B cell (primary cell): ENCODE measurements at regions not wholly inside any gene's neighbourhood (a gene's known extent, or its start where the extent isn't known, plus 50 kb on each side); places are given as distances from the start of the nearest gene placed in this dataset.

Experiments used
- ATAC-seq: fragments of 200-7000 bp; cut with Tn5 transposase; one replicate; pipeline ENCODE4 v1.10.0; 2021; ENCODE audit warnings: low read depth, mild to moderate bottlenecking, moderate number of reproducible peaks, moderate library complexity
- CTCF ChIA-PET: fragments of 350-600 bp; sonication (Branson Sonifier 250); formaldehyde crosslinking; loops from one replicate; lab custom pipeline; 2021; ENCODE audit warnings: antibody characterized with exemption, inconsistent platforms; lab: Charles Lee
- POLR2A ChIA-PET: fragments of 350-600 bp; sonication (Branson Sonifier 250); formaldehyde crosslinking; loops from one replicate; lab custom pipeline; 2021; ENCODE audit warnings: antibody characterized with exemption; lab: Charles Lee
- DNase-seq: peaks from one replicate; pipeline ENCODE4 v3.0.0; 2013
- H2AFZ ChIP-seq: 2 replicates; pipeline ENCODE4 v1.6.1; 2012; ENCODE audit warnings: mild to moderate bottlenecking, low read depth, low read length; ENCODE audit not compliant: insufficient read depth, poor library complexity, severe bottlenecking
- H3K27ac ChIP-seq, 2 donors: 1 replicate in 1 of 2; 2 replicates in 1 of 2; pipeline ENCODE4 v1.5.1; 2012 to 2013; ENCODE audit warnings: low read length in 2 of 2, mild to moderate bottlenecking in 2 of 2, moderate library complexity in 1 of 2
- H3K27me3 ChIP-seq, 4 experiments: fragments of 200-600 bp in 1 of 4; sonication (generic) in 1 of 4; replicated peaks in 1 of 4; 1 replicate in 2 of 4; 2 replicates in 2 of 4; pipeline versions ENCODE4 v1.6.1 to v1.7.0; 2013 to 2016; ENCODE audit warnings: low read length in 3 of 4, mild to moderate bottlenecking in 2 of 4, mixed read lengths in 1 of 4, moderate library complexity in 1 of 4; ENCODE audit not compliant: insufficient read depth in 4 of 4, control insufficient read depth in 3 of 4; ENCODE audit errors: control extremely low read depth in 1 of 4
- H3K36me3 ChIP-seq, 2 experiments: replicated peaks in 1 of 2; 1 replicate in 1 of 2; 2 replicates in 1 of 2; pipeline versions ENCODE4 v1.6.1 to v1.7.1; 2013; ENCODE audit warnings: low read length in 1 of 2; ENCODE audit not compliant: insufficient read depth in 2 of 2, control insufficient read depth in 1 of 2; ENCODE audit errors: control extremely low read depth in 1 of 2, extremely low read depth in 1 of 2
- H3K4me1 ChIP-seq, 2 donors: fragments of 200-600 bp in 1 of 2; sonication (generic) in 1 of 2; 1 replicate in 1 of 2; 2 replicates in 1 of 2; pipeline versions ENCODE4 v1.5.1 to v1.6.1; 2013 to 2017; ENCODE audit warnings: low read length in 2 of 2; ENCODE audit not compliant: control insufficient read depth in 2 of 2, insufficient read depth in 2 of 2
- H3K4me2 ChIP-seq: replicated peaks from 2 replicates; pipeline ENCODE3; 2012; ENCODE audit warnings: mild to moderate bottlenecking, low read depth, low read length; ENCODE audit not compliant: poor library complexity, severe bottlenecking
- H3K4me3 ChIP-seq, 5 experiments: fragments of 200-600 bp in 1 of 5; sonication (generic) in 1 of 5; 1 replicate in 3 of 5; 2 replicates in 2 of 5; pipeline versions ENCODE4 v1.5.1 to v1.7.0; 2011 to 2016; ENCODE audit warnings: low read length in 4 of 5, mild to moderate bottlenecking in 4 of 5, low read depth in 2 of 5, control low read depth in 1 of 5, moderate library complexity in 1 of 5; ENCODE audit not compliant: insufficient read depth in 1 of 5; ENCODE audit errors: control extremely low read depth in 1 of 5, extremely low read depth in 1 of 5
- H3K79me2 ChIP-seq: fragments of 200-600 bp; sonication (generic); one replicate; pipeline ENCODE4 v1.6.0; 2016; ENCODE audit warnings: low read length; ENCODE audit not compliant: control insufficient read depth, insufficient read depth
- H3K9ac ChIP-seq: fragments of 200-600 bp; sonication (generic); 2 replicates; pipeline ENCODE4 v1.6.1; 2017; ENCODE audit warnings: mild to moderate bottlenecking, low read length, moderate library complexity
- H3K9me3 ChIP-seq, 3 donors: one replicate each; pipeline versions ENCODE4 v1.6.1 to v1.7.1; 2013; ENCODE audit warnings: low read length in 2 of 3; ENCODE audit not compliant: control insufficient read depth in 2 of 3, insufficient read depth in 1 of 3; ENCODE audit errors: control extremely low read depth in 1 of 3
- H4K20me1 ChIP-seq: 2 replicates; pipeline ENCODE4 v1.6.0; 2012; ENCODE audit warnings: mild to moderate bottlenecking, low read length; ENCODE audit not compliant: insufficient read depth, control insufficient read depth, poor library complexity, severe bottlenecking
- H3K27ac Mint-ChIP-seq: one replicate; pipeline ENCODE4 v1.8.0; 2021; ENCODE audit warnings: mixed read lengths
- H3K27me3 Mint-ChIP-seq: one replicate; pipeline ENCODE4 v1.8.0; 2021; ENCODE audit warnings: mixed read lengths
- H3K4me1 Mint-ChIP-seq: one replicate; pipeline ENCODE4 v1.8.0; 2021; ENCODE audit warnings: mixed read lengths
- H3K4me3 Mint-ChIP-seq: one replicate; pipeline ENCODE4 v1.8.0; 2021; ENCODE audit warnings: mixed read lengths
- H3K9me3 Mint-ChIP-seq: one replicate; pipeline ENCODE4 v1.8.0; 2022; ENCODE audit warnings: mixed read lengths; ENCODE audit not compliant: insufficient read depth
- EZH2 ChIP-seq: IDR thresholded peaks from 2 replicates; pipeline ENCODE4 v1.6.1; 2012; ENCODE audit warnings: borderline replicate concordance, low read depth, mild to moderate bottlenecking, moderate library complexity, low read length; ENCODE audit not compliant: insufficient read depth, poor library complexity, severe bottlenecking
- WGBS: methylation state at CpG from one replicate; pipeline ENCODE4 v1.1.5; 2013; ENCODE audit warnings: missing lambda C conversion rate; ENCODE audit not compliant: insufficient coverage; 5-methylcytosine and 5-hydroxymethylcytosine counted together
- intact Hi-C: fragments of 100-400 bp; cut with micrococcal nuclease; formaldehyde crosslinking; loops from one replicate; pipeline ENCODE4 v1.10.0; 2022
- TF ChIP-seq, protein P1 (sequence below): fragments of 200-600 bp; IDR thresholded peaks from one replicate; pipeline ENCODE4 v1.8.0; 2022; ENCODE audit warnings: antibody characterized with exemption, mild to moderate bottlenecking

DNA sequence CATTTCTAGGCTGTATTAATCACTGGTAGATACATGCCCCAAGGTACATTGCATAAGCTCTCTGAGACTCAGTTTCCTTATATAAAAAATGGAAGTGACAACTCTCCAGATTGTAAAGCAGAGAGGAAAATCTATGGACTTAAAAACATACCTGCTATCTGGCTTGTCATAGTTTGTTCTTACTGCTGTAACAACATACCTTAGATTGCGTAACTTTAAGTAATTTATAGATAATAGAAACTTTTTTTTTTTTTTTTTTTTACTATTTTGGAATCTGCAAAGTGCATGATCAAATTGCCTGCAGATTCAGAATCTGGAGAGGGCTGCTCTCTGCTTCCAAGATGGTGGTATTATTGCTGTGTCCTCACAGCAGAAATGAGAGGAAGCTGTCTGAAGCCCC lies 827.7 kb upstream of the BRINP3 start:
- Histone ChIP-seq H3K27ac (no peak overlapping the region), H3K4me2 (no peak overlapping the region), H4K20me1 (no peaks in the 10 kb centered on the region), H3K79me2 (no peaks in the 10 kb centered on the region), H3K36me3 (no peaks in the 10 kb centered on the region), H3K9ac (no peak overlapping the region), H3K9me3 (peaks cover 0 to 24% (median 0%) of the 10 kb centered on the region in 3 donors), H3K27me3 (no peaks in the 10 kb centered on the region), H3K4me1 (no peaks in the 10 kb centered on the region), H3K4me3 (no peak overlapping the region), H2AFZ (no peak overlapping the region)
- intact Hi-C loops: no loop called here
- Mint-ChIP-seq H3K4me1 (no peaks in the 10 kb centered on the region), H3K9me3 (no peaks in the 10 kb centered on the region), H3K27me3 (no peaks in the 10 kb centered on the region), H3K4me3 (no peak overlapping the region), H3K27ac (no peak overlapping the region)
- WGBS: no CpG with 5 or more reads among the region's 1 CpG
- TF ChIP-seq, protein P1, sequence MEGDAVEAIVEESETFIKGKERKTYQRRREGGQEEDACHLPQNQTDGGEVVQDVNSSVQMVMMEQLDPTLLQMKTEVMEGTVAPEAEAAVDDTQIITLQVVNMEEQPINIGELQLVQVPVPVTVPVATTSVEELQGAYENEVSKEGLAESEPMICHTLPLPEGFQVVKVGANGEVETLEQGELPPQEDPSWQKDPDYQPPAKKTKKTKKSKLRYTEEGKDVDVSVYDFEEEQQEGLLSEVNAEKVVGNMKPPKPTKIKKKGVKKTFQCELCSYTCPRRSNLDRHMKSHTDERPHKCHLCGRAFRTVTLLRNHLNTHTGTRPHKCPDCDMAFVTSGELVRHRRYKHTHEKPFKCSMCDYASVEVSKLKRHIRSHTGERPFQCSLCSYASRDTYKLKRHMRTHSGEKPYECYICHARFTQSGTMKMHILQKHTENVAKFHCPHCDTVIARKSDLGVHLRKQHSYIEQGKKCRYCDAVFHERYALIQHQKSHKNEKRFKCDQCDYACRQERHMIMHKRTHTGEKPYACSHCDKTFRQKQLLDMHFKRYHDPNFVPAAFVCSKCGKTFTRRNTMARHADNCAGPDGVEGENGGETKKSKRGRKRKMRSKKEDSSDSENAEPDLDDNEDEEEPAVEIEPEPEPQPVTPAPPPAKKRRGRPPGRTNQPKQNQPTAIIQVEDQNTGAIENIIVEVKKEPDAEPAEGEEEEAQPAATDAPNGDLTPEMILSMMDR: no peak
- no peak for TF ChIP-seq EZH2
- POLR2A ChIA-PET: no interaction called here
- no peak for DNase-seq
- ATAC-seq: no peak
- CTCF ChIA-PET: no interaction called here

DNA sequence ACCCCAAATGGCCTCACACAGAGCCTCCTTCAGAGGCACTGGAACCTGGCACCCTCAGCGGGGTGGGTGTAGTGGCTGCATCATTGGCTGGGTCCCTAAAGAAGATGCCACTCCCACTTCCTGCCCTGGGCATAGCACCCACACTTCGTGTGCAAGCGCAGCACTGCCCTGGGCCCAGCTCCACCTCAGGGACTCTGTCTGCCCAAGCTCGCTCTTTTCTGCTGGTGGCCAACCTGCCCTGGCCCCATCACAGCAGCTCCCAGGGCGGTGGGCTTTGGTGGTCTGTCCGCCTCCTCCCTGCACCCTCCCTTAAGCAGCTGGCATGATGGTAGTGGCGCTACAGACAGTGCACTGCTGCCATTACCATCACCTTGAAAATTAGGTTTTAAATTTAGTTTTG lies 829.3 kb upstream of the BRINP3 start:
- Histone ChIP-seq H3K27ac (no peak overlapping the region), H3K27me3 (no peaks in the 10 kb centered on the region), H2AFZ (no peak overlapping the region), H3K9ac (no peak overlapping the region), H4K20me1 (no peaks in the 10 kb centered on the region), H3K79me2 (no peaks in the 10 kb centered on the region), H3K4me2 (no peak overlapping the region), H3K4me3 (no peak overlapping the region), H3K9me3 (peaks cover 0 to 24% (median 0%) of the 10 kb centered on the region in 3 donors), H3K36me3 (no peaks in the 10 kb centered on the region), H3K4me1 (no peaks in the 10 kb centered on the region)
- Mint-ChIP-seq H3K4me1 (no peaks in the 10 kb centered on the region), H3K4me3 (no peak overlapping the region), H3K27ac (no peak overlapping the region), H3K27me3 (no peaks in the 10 kb centered on the region), H3K9me3 (no peaks in the 10 kb centered on the region)
- intact Hi-C loops: no loop called here
- DNase-seq (no peak), ATAC-seq (no peak)
- TF ChIP-seq, protein P1: no peak
- CTCF ChIA-PET: no interaction called here
- POLR2A ChIA-PET: no interaction called here
- WGBS: 98% methylated on average over 4 of the region's 7 CpGs
